Keratinocyte (primary cell): ENCODE measurements at regions not wholly inside any gene's neighbourhood (a gene's known extent, or its start where the extent isn't known, plus 50 kb on each side); places are given as distances from the start of the nearest gene placed in this dataset.
A peak's percentile ranks its signal among the peaks of the same experiment; 100 is the strongest.

Experiments
- DNase-seq: peaks from one replicate; pipeline ENCODE4 v3.0.0-alpha.2; 2011; ENCODE audit warnings: low read depth, missing footprints, low spot score
- FAIRE-seq: peaks from 2 replicates; lab custom pipeline; 2011; peaks lifted over from hg19 to GRCh38; lab: Jason Lieb, UNC
- H2AFZ ChIP-seq: 2 replicates; pipeline ENCODE4 v1.6.0; 2012; ENCODE audit warnings: low read length, control low read depth, inconsistent platforms; ENCODE audit not compliant: control insufficient read depth
- H3K27ac ChIP-seq: 2 replicates; pipeline ENCODE4 v1.5.1; 2011; ENCODE audit warnings: low read length; ENCODE audit not compliant: control insufficient read depth, insufficient read depth
- H3K27me3 ChIP-seq: 3 replicates; pipeline ENCODE4 v1.6.0; 2011; ENCODE audit warnings: low read length; ENCODE audit not compliant: control insufficient read depth, insufficient read depth; ENCODE audit errors: extremely low read depth
- H3K36me3 ChIP-seq, 2 experiments: 2 replicates in 1 of 2; 3 replicates in 1 of 2; pipeline ENCODE4 v1.5.1; 2011; ENCODE audit warnings: low read length in 2 of 2, mild to moderate bottlenecking in 1 of 2; ENCODE audit not compliant: control insufficient read depth in 2 of 2, insufficient read depth in 2 of 2; ENCODE audit errors: extremely low read depth in 1 of 2
- H3K4me1 ChIP-seq: 3 replicates; pipeline ENCODE4 v1.5.1; 2011; ENCODE audit warnings: low read length; ENCODE audit not compliant: control insufficient read depth, insufficient read depth; ENCODE audit errors: extremely low read depth
- H3K4me2 ChIP-seq: 3 replicates; pipeline ENCODE4 v1.6.0; 2011; ENCODE audit warnings: low read depth, low read length; ENCODE audit not compliant: control insufficient read depth, insufficient read depth; ENCODE audit errors: extremely low read depth
- H3K4me3 ChIP-seq, 3 experiments: fragments of 200-600 bp in 1 of 3; sonication (generic) in 1 of 3; 2 replicates in 2 of 3; 3 replicates in 1 of 3; pipeline ENCODE4 v1.5.1; 2011 to 2016; ENCODE audit warnings: low read length in 3 of 3, mild to moderate bottlenecking in 3 of 3, control low read depth in 2 of 3, inconsistent platforms in 1 of 3, low read depth in 1 of 3, mixed read lengths in 1 of 3, mixed run types in 1 of 3, moderate library complexity in 1 of 3; ENCODE audit not compliant: control insufficient read depth in 2 of 3, insufficient read depth in 2 of 3; ENCODE audit errors: extremely low read depth in 1 of 3
- H3K79me2 ChIP-seq: 2 replicates; pipeline ENCODE4 v1.6.0; 2012; ENCODE audit warnings: low read length; ENCODE audit not compliant: control insufficient read depth, insufficient read depth
- H3K9ac ChIP-seq: 3 replicates; pipeline ENCODE4 v1.6.0; 2011; ENCODE audit warnings: low read length; ENCODE audit not compliant: control insufficient read depth, insufficient read depth; ENCODE audit errors: extremely low read depth
- H3K9me1 ChIP-seq: 3 replicates; pipeline ENCODE4 v1.6.0; 2011; ENCODE audit warnings: low read length; ENCODE audit not compliant: control insufficient read depth, insufficient read depth; ENCODE audit errors: extremely low read depth
- H3K9me3 ChIP-seq: 2 replicates; pipeline ENCODE4 v1.5.1; 2012; ENCODE audit warnings: low read depth, low read length; ENCODE audit not compliant: control insufficient read depth
- H4K20me1 ChIP-seq: 3 replicates; pipeline ENCODE4 v1.6.0; 2011; ENCODE audit warnings: low read length; ENCODE audit not compliant: control insufficient read depth, insufficient read depth; ENCODE audit errors: extremely low read depth
- CTCF ChIP-seq, 3 experiments: IDR thresholded peaks in 1 of 3; conservative IDR thresholded peaks in 1 of 3; optimal IDR thresholded peaks in 1 of 3; 2 replicates in 2 of 3; 3 replicates in 1 of 3; pipeline versions ENCODE3 to v1.5.1; 2011; ENCODE audit warnings: low read length in 3 of 3, mild to moderate bottlenecking in 3 of 3, moderate library complexity in 2 of 3, control low read depth in 1 of 3, inconsistent platforms in 1 of 3; ENCODE audit not compliant: insufficient read depth in 2 of 3; ENCODE audit errors: extremely low read depth in 1 of 3
- EZH2 ChIP-seq: IDR thresholded peaks from one replicate; pipeline ENCODE4 v1.6.1; 2012; ENCODE audit warnings: inconsistent platforms, mild to moderate bottlenecking, low read length, moderate library complexity
- dilution Hi-C: fragments of 300-500 bp; cut with MboI; formaldehyde crosslinking; loops from one replicate; pipeline ENCODE4 v1.7.0; 2020; ENCODE audit warnings: low sequenced_read_pairs; ENCODE audit not compliant: extremely low pct_ligation_motif_present

GRCh38 chr20:39431091-39431880 is 469.1 kb downstream of the DHX35 start:
- TF ChIP-seq CTCF (optimal IDR thresholded peaks at IDR 0.05 in 1 of 3, IDR thresholded peaks at IDR 0.05 in 1 of 3, conservative IDR thresholded peaks at IDR 0.05 in 1 of 3; ENCODE audit: extremely low read depth in 1 of 3, insufficient read depth in 2 of 3, low read length in 3 of 3): no peak
- TF ChIP-seq EZH2: no peak
- no peaks in the 10 kb centered on the region for H3K79me2 ChIP-seq
- no peak overlapping the region for H3K4me2 ChIP-seq
- no peaks in the 10 kb centered on the region for H3K27me3 ChIP-seq
- no peak overlapping the region for H2AFZ ChIP-seq
- H4K20me1 ChIP-seq: no peaks in the 10 kb centered on the region
- H3K9ac ChIP-seq: no peak overlapping the region
- H3K4me1 ChIP-seq: no peaks in the 10 kb centered on the region
- H3K4me3 ChIP-seq: no peak overlapping the region
- H3K9me1 ChIP-seq: no peaks in the 10 kb centered on the region
- dilution Hi-C loops: no loop called here
- H3K27ac ChIP-seq: no peak overlapping the region
- DNase-seq (no peak), FAIRE-seq (no peak)
- H3K9me3 ChIP-seq: no peaks in the 10 kb centered on the region
- H3K36me3 ChIP-seq: no peaks in the 10 kb centered on the region

GRCh38 chr20:39429726-39430125 is 467.6 kb downstream of the DHX35 start:
- Histone ChIP-seq H3K4me1 (no peaks in the 10 kb centered on the region), H3K4me3 (no peak overlapping the region), H3K4me2 (no peak overlapping the region), H3K27me3 (no peaks in the 10 kb centered on the region), H2AFZ (no peak overlapping the region), H3K9me3 (no peaks in the 10 kb centered on the region), H4K20me1 (no peaks in the 10 kb centered on the region), H3K36me3 (no peaks in the 10 kb centered on the region), H3K9ac (no peak overlapping the region), H3K9me1 (no peaks in the 10 kb centered on the region), H3K27ac (no peak overlapping the region), H3K79me2 (no peaks in the 10 kb centered on the region)
- TF ChIP-seq CTCF (optimal IDR thresholded peaks at IDR 0.05 in 1 of 3, IDR thresholded peaks at IDR 0.05 in 1 of 3, conservative IDR thresholded peaks at IDR 0.05 in 1 of 3; ENCODE audit: extremely low read depth in 1 of 3, insufficient read depth in 2 of 3, low read length in 3 of 3): peak in 2 of 3 experiments; percentile 40 to 45
- no peak for TF ChIP-seq EZH2
- FAIRE-seq: no peak
- dilution Hi-C loops: no loop called here
- no peak for DNase-seq
